ENCODE measurements at regions not wholly inside any gene's neighbourhood (a gene's known extent, or its start where the extent isn't known, plus 50 kb on each side); places are given as distances from the start of the nearest gene placed in this dataset.

DNA sequence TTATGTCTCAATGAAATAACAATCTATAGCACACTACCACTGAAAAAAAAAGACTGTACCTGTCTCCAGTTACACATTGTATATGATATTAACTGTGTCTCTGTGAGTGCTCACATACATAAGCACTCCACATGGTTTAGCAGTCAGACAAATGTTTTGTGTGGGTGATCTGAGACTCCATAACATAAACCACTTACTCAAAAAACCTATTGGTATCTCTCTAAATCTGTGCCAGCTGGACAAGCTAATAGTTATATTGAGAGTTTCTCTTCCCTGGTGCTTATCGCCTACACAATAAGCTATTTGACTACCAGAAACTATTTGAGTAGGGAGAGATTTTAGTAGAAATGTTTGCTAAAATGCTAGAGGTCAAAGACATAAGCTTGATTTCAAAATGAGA lies 190.1 kb upstream of the AGR3 start:
- no peak for DNase-seq (ENCODE audit: low spot score)
- H3K9me3 Mint-ChIP-seq (ENCODE audit: unreplicated experiment) = no peaks in the 10 kb centered on the region
- no peaks in the 10 kb centered on the region for H3K27me3 Mint-ChIP-seq (ENCODE audit: unreplicated experiment)
- no peak overlapping the region for H3K27ac Mint-ChIP-seq (ENCODE audit: unreplicated experiment)
- no peaks in the 10 kb centered on the region for H3K4me1 Mint-ChIP-seq (ENCODE audit: unreplicated experiment)
- H3K36me3 Mint-ChIP-seq (ENCODE audit: low read depth, unreplicated experiment) = no peaks in the 10 kb centered on the region
- TF ChIP-seq, protein P1, sequence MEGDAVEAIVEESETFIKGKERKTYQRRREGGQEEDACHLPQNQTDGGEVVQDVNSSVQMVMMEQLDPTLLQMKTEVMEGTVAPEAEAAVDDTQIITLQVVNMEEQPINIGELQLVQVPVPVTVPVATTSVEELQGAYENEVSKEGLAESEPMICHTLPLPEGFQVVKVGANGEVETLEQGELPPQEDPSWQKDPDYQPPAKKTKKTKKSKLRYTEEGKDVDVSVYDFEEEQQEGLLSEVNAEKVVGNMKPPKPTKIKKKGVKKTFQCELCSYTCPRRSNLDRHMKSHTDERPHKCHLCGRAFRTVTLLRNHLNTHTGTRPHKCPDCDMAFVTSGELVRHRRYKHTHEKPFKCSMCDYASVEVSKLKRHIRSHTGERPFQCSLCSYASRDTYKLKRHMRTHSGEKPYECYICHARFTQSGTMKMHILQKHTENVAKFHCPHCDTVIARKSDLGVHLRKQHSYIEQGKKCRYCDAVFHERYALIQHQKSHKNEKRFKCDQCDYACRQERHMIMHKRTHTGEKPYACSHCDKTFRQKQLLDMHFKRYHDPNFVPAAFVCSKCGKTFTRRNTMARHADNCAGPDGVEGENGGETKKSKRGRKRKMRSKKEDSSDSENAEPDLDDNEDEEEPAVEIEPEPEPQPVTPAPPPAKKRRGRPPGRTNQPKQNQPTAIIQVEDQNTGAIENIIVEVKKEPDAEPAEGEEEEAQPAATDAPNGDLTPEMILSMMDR (IDR thresholded peaks at IDR 0.05; ENCODE audit: unreplicated experiment) = no peak
- no peak overlapping the region for H3K4me3 Mint-ChIP-seq (ENCODE audit: unreplicated experiment)

DNA sequence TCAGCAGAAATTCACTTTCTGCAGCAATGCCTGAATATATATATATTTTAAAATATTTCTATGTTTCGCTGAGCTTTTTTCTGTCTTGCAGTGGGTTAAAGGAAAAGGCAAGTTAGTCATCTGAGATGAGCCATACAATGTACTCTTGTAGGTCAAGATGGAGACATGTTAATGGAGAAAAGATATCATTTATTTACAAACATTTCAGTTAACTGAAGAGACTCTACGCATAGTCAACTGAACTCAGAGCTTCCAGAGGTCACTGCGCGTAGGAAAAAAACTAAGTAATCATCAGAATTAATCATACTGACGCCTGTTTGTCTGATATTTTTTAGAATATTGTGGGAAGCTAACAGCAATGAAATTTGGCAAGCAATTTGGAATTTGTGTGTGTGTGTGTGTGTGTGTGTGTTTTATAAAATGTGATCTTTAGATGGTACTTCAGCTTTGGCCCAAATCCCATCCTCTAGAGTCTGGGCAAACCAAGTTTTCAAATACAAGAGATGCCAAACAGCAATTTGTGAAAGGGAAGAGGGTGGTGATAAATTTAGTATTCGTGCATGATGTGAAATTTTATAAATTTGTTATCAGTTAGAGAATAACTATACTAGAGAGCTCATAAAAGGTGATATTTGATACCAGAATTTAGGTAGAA lies 193.9 kb upstream of the AGR3 start:
- Mint-ChIP-seq H3K4me1 (ENCODE audit: unreplicated experiment) (no peaks in the 10 kb centered on the region), H3K27ac (ENCODE audit: unreplicated experiment) (no peak overlapping the region), H3K9me3 (ENCODE audit: unreplicated experiment) (no peaks in the 10 kb centered on the region), H3K36me3 (ENCODE audit: low read depth, unreplicated experiment) (no peaks in the 10 kb centered on the region), H3K4me3 (ENCODE audit: unreplicated experiment) (no peak overlapping the region), H3K27me3 (ENCODE audit: unreplicated experiment) (no peaks in the 10 kb centered on the region)
- TF ChIP-seq, protein P1 (IDR thresholded peaks at IDR 0.05; ENCODE audit: unreplicated experiment) = no peak
- no peak for DNase-seq (ENCODE audit: low spot score)

DNA sequence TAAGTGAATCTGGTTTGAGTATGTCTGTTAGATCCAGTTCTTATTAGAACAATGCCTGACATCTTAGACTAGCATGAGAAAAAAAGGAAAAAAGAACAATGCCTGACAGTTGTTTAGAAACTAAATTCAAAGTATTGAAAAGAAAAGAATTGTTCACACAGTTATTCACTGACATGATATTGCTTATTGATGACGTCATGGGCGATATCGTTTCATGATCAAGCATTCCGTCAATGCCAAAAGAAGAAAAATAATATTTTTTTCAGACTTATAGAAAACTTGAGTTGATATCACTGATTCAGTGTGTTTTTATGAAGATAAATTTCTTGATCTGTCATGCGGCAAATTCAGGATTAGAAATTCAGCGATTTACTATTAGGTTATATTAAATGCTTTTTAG lies 196.5 kb upstream of the AGR3 start:
- no peaks in the 10 kb centered on the region for H3K4me1 Mint-ChIP-seq (ENCODE audit: unreplicated experiment)
- H3K27ac Mint-ChIP-seq (ENCODE audit: unreplicated experiment) = no peak overlapping the region
- H3K27me3 Mint-ChIP-seq (ENCODE audit: unreplicated experiment) = no peaks in the 10 kb centered on the region
- TF ChIP-seq, protein P1 (IDR thresholded peaks at IDR 0.05; ENCODE audit: unreplicated experiment) = no peak
- DNase-seq (ENCODE audit: low spot score) = no peak
- H3K4me3 Mint-ChIP-seq (ENCODE audit: unreplicated experiment) = no peak overlapping the region
- H3K9me3 Mint-ChIP-seq (ENCODE audit: unreplicated experiment) = no peaks in the 10 kb centered on the region
- no peaks in the 10 kb centered on the region for H3K36me3 Mint-ChIP-seq (ENCODE audit: low read depth, unreplicated experiment)

DNA sequence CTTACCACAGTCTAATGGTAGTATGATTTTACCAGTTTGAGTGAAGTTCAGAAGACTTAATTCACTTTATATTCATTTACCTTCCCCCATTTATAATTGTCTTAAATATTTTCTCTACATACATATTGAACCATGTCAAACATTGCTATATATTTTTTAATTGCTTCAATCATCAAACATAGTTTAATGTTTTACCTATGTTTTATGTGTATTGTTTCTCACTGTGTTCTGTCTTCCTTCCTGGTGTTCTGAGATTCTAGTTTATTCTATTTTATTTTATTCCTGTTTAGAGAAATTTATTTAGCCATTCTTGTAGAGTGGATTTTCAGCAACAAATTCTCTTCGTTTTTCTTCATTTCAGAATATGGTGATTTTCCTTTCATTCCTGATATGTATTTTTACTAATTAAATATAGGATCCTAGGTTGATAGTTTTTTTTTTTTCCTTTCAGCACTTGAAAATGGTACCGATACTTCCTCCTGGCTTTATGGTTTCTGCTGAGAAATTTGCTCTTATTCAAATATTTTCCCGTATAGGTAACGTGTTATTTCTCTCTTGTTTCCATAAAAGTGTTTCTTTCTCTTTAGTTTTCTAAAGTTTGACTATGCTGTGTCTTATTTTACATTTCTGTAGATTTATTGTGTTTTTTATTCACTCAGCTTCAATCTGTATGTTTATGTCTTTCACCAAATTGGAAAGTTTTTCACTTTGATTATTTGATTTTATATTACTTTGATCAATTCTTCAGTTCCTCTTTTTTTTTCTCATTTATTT lies 201.8 kb upstream of the AGR3 start:
- no peaks in the 10 kb centered on the region for H3K9me3 Mint-ChIP-seq (ENCODE audit: unreplicated experiment)
- no peak for DNase-seq (ENCODE audit: low spot score)
- no peak overlapping the region for H3K4me3 Mint-ChIP-seq (ENCODE audit: unreplicated experiment)
- H3K27me3 Mint-ChIP-seq (ENCODE audit: unreplicated experiment) = no peaks in the 10 kb centered on the region
- no peaks in the 10 kb centered on the region for H3K36me3 Mint-ChIP-seq (ENCODE audit: low read depth, unreplicated experiment)
- H3K27ac Mint-ChIP-seq (ENCODE audit: unreplicated experiment) = no peak overlapping the region
- TF ChIP-seq, protein P1 (IDR thresholded peaks at IDR 0.05; ENCODE audit: unreplicated experiment) = no peak
- peaks cover 7% of the 10 kb centered on the region for H3K4me1 Mint-ChIP-seq (ENCODE audit: unreplicated experiment)

DNA sequence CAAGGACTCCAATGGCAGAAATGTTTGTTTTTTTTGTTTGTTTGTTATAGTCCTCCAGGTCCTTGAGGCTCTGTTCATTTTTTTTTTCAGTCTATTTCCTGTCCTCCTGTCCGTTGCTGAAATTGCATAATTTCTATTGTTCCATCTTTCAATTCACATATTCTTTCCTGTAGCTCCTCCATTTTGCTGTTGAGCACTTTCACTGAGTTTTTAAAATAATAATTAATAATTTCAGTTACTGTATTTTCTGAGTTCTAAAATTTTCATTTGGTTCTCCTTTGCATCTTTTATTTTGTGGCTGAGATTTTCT lies 202.3 kb upstream of the AGR3 start:
- no peak overlapping the region for H3K27ac Mint-ChIP-seq (ENCODE audit: unreplicated experiment)
- H3K4me1 Mint-ChIP-seq (ENCODE audit: unreplicated experiment) = peaks cover 7% of the 10 kb centered on the region
- no peak for DNase-seq (ENCODE audit: low spot score)
- H3K4me3 Mint-ChIP-seq (ENCODE audit: unreplicated experiment) = no peak overlapping the region
- TF ChIP-seq, protein P1 (IDR thresholded peaks at IDR 0.05; ENCODE audit: unreplicated experiment) = no peak
- H3K36me3 Mint-ChIP-seq (ENCODE audit: low read depth, unreplicated experiment) = no peaks in the 10 kb centered on the region
- H3K9me3 Mint-ChIP-seq (ENCODE audit: unreplicated experiment) = no peaks in the 10 kb centered on the region
- no peaks in the 10 kb centered on the region for H3K27me3 Mint-ChIP-seq (ENCODE audit: unreplicated experiment)
